Mesothelial cell of epicardium (in vitro differentiated cells): ENCODE measurements at regions not wholly inside any gene's neighbourhood (a gene's known extent, or its start where the extent isn't known, plus 50 kb on each side); places are given as distances from the start of the nearest gene placed in this dataset.

Source experiments
- DNase-seq, 2 experiments: peaks; one replicate each; pipeline ENCODE4 v3.0.0; 2021; ENCODE audit warnings: low spot score in 2 of 2; ENCODE audit not compliant: unreplicated experiment in 2 of 2
- H3K27ac Mint-ChIP-seq: 2 replicates; pipeline ENCODE4 v1.8.0; 2021; ENCODE audit warnings: mixed read lengths
- H3K27me3 Mint-ChIP-seq: 2 replicates; pipeline ENCODE4 v1.8.0; 2021; ENCODE audit warnings: low read depth, mixed read lengths
- H3K36me3 Mint-ChIP-seq: 2 replicates; pipeline ENCODE4 v1.8.0; 2021; ENCODE audit warnings: mixed read lengths
- H3K4me1 Mint-ChIP-seq: 2 replicates; pipeline ENCODE4 v1.8.0; 2021; ENCODE audit warnings: mixed read lengths
- H3K4me3 Mint-ChIP-seq: 2 replicates; pipeline ENCODE4 v1.8.0; 2021; ENCODE audit warnings: mild to moderate bottlenecking, moderate library complexity, mixed read lengths
- H3K9me3 Mint-ChIP-seq: 2 replicates; pipeline ENCODE4 v1.8.0; 2021; ENCODE audit warnings: mixed read lengths
- CTCF ChIP-seq: fragments of 200-600 bp; sonication (generic); IDR thresholded peaks from one replicate; pipeline ENCODE4 v1.5.0; 2021; ENCODE audit warnings: antibody characterized with exemption; ENCODE audit not compliant: unreplicated experiment

GRCh38 chr10:10785627-10786026, 232.0 kb upstream of the CELF2 start:
- Mint-ChIP-seq H3K4me1 (peaks cover 6% of the 10 kb centered on the region), H3K27me3 (no peaks in the 10 kb centered on the region), H3K36me3 (no peaks in the 10 kb centered on the region), H3K27ac (peak overlapping the region; percentile 76), H3K9me3 (peaks cover 27% of the 10 kb centered on the region), H3K4me3 (no peak overlapping the region)
- no peak for TF ChIP-seq CTCF
- DNase-seq, result no peak

GRCh38 chr10:10786109-10787090, 231.3 kb upstream of the CELF2 start:
- TF ChIP-seq CTCF, result no peak
- Mint-ChIP-seq H3K27me3 (no peaks in the 10 kb centered on the region), H3K9me3 (peaks cover 23% of the 10 kb centered on the region), H3K4me3 (no peak overlapping the region), H3K4me1 (peaks cover 6% of the 10 kb centered on the region), H3K27ac (peak overlapping the region; percentile 50), H3K36me3 (no peaks in the 10 kb centered on the region)
- no peak for DNase-seq

DNA sequence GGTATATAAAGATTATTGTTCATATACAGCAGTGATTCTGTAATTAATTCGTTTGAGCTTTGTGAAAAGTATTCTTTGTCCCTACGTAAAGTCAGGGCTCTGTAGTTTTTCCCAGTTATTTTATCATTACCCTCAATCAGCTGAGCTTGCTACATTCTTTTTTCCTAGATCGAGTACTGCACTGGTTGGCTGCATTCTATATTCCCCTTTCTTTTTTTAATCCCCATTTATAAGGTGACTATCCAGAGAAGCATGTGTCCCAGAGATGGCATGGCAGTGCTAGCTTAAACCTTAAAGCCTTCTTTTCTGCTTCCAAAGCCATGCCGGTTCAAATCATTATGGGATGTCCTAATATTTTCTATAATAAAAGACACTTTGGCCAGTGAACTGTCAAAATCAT, 230.1 kb upstream of the CELF2 start:
- Mint-ChIP-seq H3K36me3 (no peaks in the 10 kb centered on the region), H3K27me3 (no peaks in the 10 kb centered on the region), H3K4me3 (no peak overlapping the region), H3K9me3 (peaks cover 20% of the 10 kb centered on the region), H3K27ac (peak overlapping the region; percentile 43), H3K4me1 (peaks cover 17% of the 10 kb centered on the region)
- TF ChIP-seq CTCF, result no peak
- no peak for DNase-seq

DNA sequence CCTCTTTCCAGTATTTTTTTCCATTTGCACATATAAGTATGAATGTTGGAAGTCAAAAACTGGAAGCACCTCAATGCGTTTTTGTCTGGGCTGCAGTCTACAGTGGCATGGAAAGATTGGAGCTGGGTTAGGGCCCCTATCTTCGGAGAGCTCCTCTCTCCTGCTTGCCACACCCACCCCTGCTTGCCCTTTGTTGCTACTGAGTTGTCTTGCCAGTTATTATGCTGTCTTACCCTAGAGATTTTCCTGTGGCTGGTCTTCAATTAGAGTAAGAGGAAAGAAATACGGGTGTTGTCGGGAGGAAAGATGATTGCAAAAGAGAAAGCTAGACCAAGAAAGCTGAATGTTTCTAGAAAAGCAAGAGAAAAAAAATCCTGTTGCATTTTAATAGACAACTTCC, 228.9 kb upstream of the CELF2 start:
- no peaks in the 10 kb centered on the region for H3K27me3 Mint-ChIP-seq
- H3K27ac Mint-ChIP-seq, result no peak overlapping the region
- TF ChIP-seq CTCF, result no peak
- H3K4me3 Mint-ChIP-seq, result no peak overlapping the region
- no peak for DNase-seq
- no peaks in the 10 kb centered on the region for H3K36me3 Mint-ChIP-seq
- peaks cover 25% of the 10 kb centered on the region for H3K4me1 Mint-ChIP-seq
- peaks cover 15% of the 10 kb centered on the region for H3K9me3 Mint-ChIP-seq

- Mint-ChIP-seq H3K4me1 (peaks cover 32% of the 10 kb centered on the region), H3K27ac (peak overlapping the region; percentile 55), H3K4me3 (no peak overlapping the region)
Measured at GRCh38 chr10:10791869-10792268, 225.8 kb upstream of the CELF2 start.

More at GRCh38 chr10:10791869-10792268, 225.8 kb upstream of the CELF2 start:
- Mint-ChIP-seq H3K27me3 (no peaks in the 10 kb centered on the region), H3K36me3 (no peaks in the 10 kb centered on the region), H3K9me3 (peaks cover 4% of the 10 kb centered on the region)
- no peak for TF ChIP-seq CTCF
- DNase-seq, result no peak
